ENCODE measurements at regions not wholly inside any gene's neighbourhood (a gene's known extent, or its start where the extent isn't known, plus 50 kb on each side); places are given as distances from the start of the nearest gene placed in this dataset.
"Not testable (repeated sequence)": the region's sequence is repeated elsewhere in the genome, so short reads cannot be mapped to it uniquely, and the experiment has no call there.

- no peak for DNase-seq
Measured at GRCh38 chr9:78713614-78714405, 416.9 kb downstream of the PSAT1 start.

GRCh38 chr9:78714576-78714975 is 417.7 kb downstream of the PSAT1 start:
- DNase-seq, result no peak

- DNase-seq, result not testable (repeated sequence)
Measured at GRCh38 chr9:78719029-78719428, 422.1 kb downstream of the PSAT1 start.

GRCh38 chr9:78724896-78725295 is 428.0 kb downstream of the PSAT1 start:
- no peak for DNase-seq

GRCh38 chr9:78725503-78725902 is 428.6 kb downstream of the PSAT1 start:
- no peak for DNase-seq

- no peak for DNase-seq
Measured at GRCh38 chr9:78745331-78745730, 448.4 kb downstream of the PSAT1 start.

GRCh38 chr9:78746010-78746409 is 449.1 kb downstream of the PSAT1 start:
- no peak for DNase-seq

- DNase-seq, result no peak
Measured at GRCh38 chr9:78753039-78753438, 456.1 kb downstream of the PSAT1 start.

GRCh38 chr9:78756813-78757510 is 460.0 kb downstream of the PSAT1 start:
- no peak for DNase-seq

GRCh38 chr9:78763424-78763823 is 466.5 kb downstream of the PSAT1 start:
- no peak for DNase-seq

- no peak for DNase-seq
Measured at GRCh38 chr9:78765861-78766260, 468.9 kb downstream of the PSAT1 start.

- DNase-seq, result no peak
Measured at GRCh38 chr9:78767490-78767889, 470.6 kb downstream of the PSAT1 start.

- DNase-seq, result no peak
Measured at GRCh38 chr9:78769690-78770089, 472.8 kb downstream of the PSAT1 start.

GRCh38 chr9:78775211-78775610 is 478.3 kb downstream of the PSAT1 start:
- DNase-seq, result no peak

GRCh38 chr9:78775696-78776295 is 478.9 kb downstream of the PSAT1 start:
- no peak for DNase-seq

- no peak for DNase-seq
Measured at GRCh38 chr9:78777747-78778146, 480.8 kb downstream of the PSAT1 start.

GRCh38 chr9:78778318-78778717 is 481.4 kb downstream of the PSAT1 start:
- no peak for DNase-seq

- no peak for DNase-seq
Measured at GRCh38 chr9:78778861-78779374, 482.0 kb downstream of the PSAT1 start.

GRCh38 chr9:78781681-78782080 is 484.8 kb downstream of the PSAT1 start:
- no peak for DNase-seq

GRCh38 chr9:78782234-78782633 is 485.3 kb downstream of the PSAT1 start:
- DNase-seq, result no peak

GRCh38 chr9:78782858-78783257 is 485.9 kb downstream of the PSAT1 start:
- DNase-seq, result no peak

GRCh38 chr9:78783743-78784142 is 486.8 kb downstream of the PSAT1 start:
- no peak for DNase-seq

- DNase-seq, result no peak
Measured at GRCh38 chr9:78786794-78787193, 489.9 kb downstream of the PSAT1 start.

Data from renal pelvis (tissue), 1 donor.